PC-3 (cell line): ENCODE measurements at regions not wholly inside any gene's neighbourhood (a gene's known extent, or its start where the extent isn't known, plus 50 kb on each side); places are given as distances from the start of the nearest gene placed in this dataset.

Experiments used
- ATAC-seq: fragments of 200-7000 bp; cut with Tn5 transposase; 2 replicates; pipeline ENCODE4 v1.9.1; 2020; ENCODE audit warnings: mild to moderate bottlenecking, moderate library complexity
- BruUV-seq: library from RNA; stranded (reverse); fragments of 400-500 nt; replicated peaks from 2 replicates; lab custom pipeline; 2021; lab: Mats Ljungman, UMichigan
- CTCF ChIA-PET: fragments of 300-600 bp; sonication (Branson Sonifier 250); formaldehyde crosslinking; loops from one replicate; lab custom pipeline; 2022; ENCODE audit warnings: antibody characterized with exemption; lab: Charles Lee
- POLR2A ChIA-PET: fragments of 300-600 bp; sonication (Branson Sonifier 250); formaldehyde crosslinking; loops from one replicate; lab custom pipeline; 2022; ENCODE audit warnings: antibody characterized with exemption; ENCODE audit not compliant: unreplicated experiment; lab: Charles Lee
- DNase-seq: peaks from one replicate; pipeline ENCODE4 v3.0.0-alpha.2; 2015
- H2AFZ ChIP-seq: fragments of 300-600 bp; sonication (generic); 2 replicates; pipeline ENCODE4 v1.6.0; 2016; ENCODE audit warnings: antibody characterized with exemption, low read length
- H3F3A ChIP-seq: fragments of 300-600 bp; sonication (generic); one replicate; pipeline ENCODE4 v1.6.0; 2017; ENCODE audit warnings: antibody characterized with exemption, low read length, control low read depth, mild to moderate bottlenecking; ENCODE audit not compliant: unreplicated experiment
- H3K27ac ChIP-seq: fragments of 300-600 bp; sonication (generic); 2 replicates; pipeline ENCODE4 v1.5.1; 2016; ENCODE audit warnings: mild to moderate bottlenecking, low read length
- H3K27me3 ChIP-seq: fragments of 300-600 bp; sonication (generic); 2 replicates; pipeline ENCODE4 v1.6.1; 2016; ENCODE audit warnings: low read length, mixed read lengths
- H3K36me3 ChIP-seq: fragments of 300-600 bp; sonication (generic); 2 replicates; pipeline ENCODE4 v1.6.1; 2016; ENCODE audit warnings: low read depth, mixed run types, low read length, mixed read lengths
- H3K4me1 ChIP-seq: fragments of 300-600 bp; sonication (generic); 2 replicates; pipeline ENCODE4 v1.5.1; 2016; ENCODE audit warnings: low read length; ENCODE audit not compliant: insufficient read depth
- H3K4me2 ChIP-seq: fragments of 300-600 bp; sonication (generic); 2 replicates; pipeline ENCODE4 v1.6.0; 2016; ENCODE audit warnings: low read length
- H3K4me3 ChIP-seq: fragments of 300-600 bp; sonication (generic); 2 replicates; pipeline ENCODE4 v1.5.1; 2016; ENCODE audit warnings: mild to moderate bottlenecking, low read length, mixed read lengths
- H3K79me2 ChIP-seq: fragments of 300-600 bp; sonication (generic); 2 replicates; pipeline ENCODE4 v1.6.1; 2017; ENCODE audit warnings: low read length, mixed read lengths
- H3K9ac ChIP-seq: fragments of 300-600 bp; sonication (generic); 2 replicates; pipeline ENCODE4 v1.6.0; 2016; ENCODE audit warnings: mild to moderate bottlenecking, low read length
- H3K9me2 ChIP-seq: fragments of 300-600 bp; sonication (generic); replicated peaks from 2 replicates; pipeline ENCODE4 v1.6.1; 2016; ENCODE audit warnings: mixed run types, low read length, mixed read lengths
- H3K9me3 ChIP-seq: fragments of 300-600 bp; sonication (generic); 2 replicates; pipeline ENCODE4 v1.6.1; 2016; ENCODE audit warnings: low read length, mixed read lengths
- H4K20me1 ChIP-seq: fragments of 300-600 bp; sonication (generic); 2 replicates; pipeline ENCODE4 v1.6.1; 2016; ENCODE audit warnings: low read length, mixed read lengths
- CTCF ChIP-seq: fragments of 300-600 bp; sonication (generic); conservative IDR thresholded peaks from 2 replicates; pipeline ENCODE4 v1.5.1; 2017; ENCODE audit warnings: antibody characterized with exemption, low read depth, mild to moderate bottlenecking, low read length
- EZH2 ChIP-seq: fragments of 300-600 bp; sonication (generic); IDR thresholded peaks from one replicate; pipeline ENCODE4 v1.6.1; 2017; ENCODE audit warnings: antibody characterized with exemption, mild to moderate bottlenecking, low read length; ENCODE audit not compliant: unreplicated experiment
- EZH2phosphoT487 ChIP-seq: fragments of 300-600 bp; sonication (generic); IDR thresholded peaks from 2 replicates; pipeline ENCODE4 v1.6.1; 2018; ENCODE audit warnings: mild to moderate bottlenecking, antibody characterized with exemption, low read length, borderline replicate concordance
- intact Hi-C: fragments of 100-400 bp; cut with micrococcal nuclease; formaldehyde crosslinking; loops from 2 replicates; pipeline ENCODE4 v1.9.0; 2023

- H3K9ac ChIP-seq: no peak overlapping the region
Observed at GRCh38 chr4:29653221-29653620, 1066.9 kb upstream of the PCDH7 start.

GRCh38 chr4:29680644-29681043, 1039.5 kb upstream of the PCDH7 start:
- no peaks in the 10 kb centered on the region for H3K4me1 ChIP-seq
- H4K20me1 ChIP-seq: no peaks in the 10 kb centered on the region
- no peaks in the 10 kb centered on the region for H3K27me3 ChIP-seq
- CTCF ChIA-PET: no interaction called here
- no peaks in the 10 kb centered on the region for H3K9me3 ChIP-seq
- H3K4me3 ChIP-seq: no peak overlapping the region
- no peaks in the 10 kb centered on the region for H3K9me2 ChIP-seq
- no peaks in the 10 kb centered on the region for H3K79me2 ChIP-seq
- no peak overlapping the region for H3K27ac ChIP-seq
- no TSS peak for BruUV-seq
- ATAC-seq: no peak
- intact Hi-C loops: no loop called here
- TF ChIP-seq CTCF (no peak), EZH2 (no peak), EZH2phosphoT487 (no peak)
- DNase-seq: no peak
- POLR2A ChIA-PET: no interaction called here
- no peaks in the 10 kb centered on the region for H3F3A ChIP-seq
- no peaks in the 10 kb centered on the region for H3K36me3 ChIP-seq
- no peak overlapping the region for H3K9ac ChIP-seq
- no peak overlapping the region for H3K4me2 ChIP-seq
- H2AFZ ChIP-seq: no peak overlapping the region

More at GRCh38 chr4:29653221-29653620, 1066.9 kb upstream of the PCDH7 start:
- H3K27me3 ChIP-seq: no peaks in the 10 kb centered on the region
- H3K9me2 ChIP-seq: no peaks in the 10 kb centered on the region
- DNase-seq (no peak), ATAC-seq (no peak)
- H3K4me1 ChIP-seq: no peaks in the 10 kb centered on the region
- no peaks in the 10 kb centered on the region for H3K79me2 ChIP-seq
- H3K36me3 ChIP-seq: no peaks in the 10 kb centered on the region
- POLR2A ChIA-PET: no interaction called here
- no peak overlapping the region for H3K4me2 ChIP-seq
- H4K20me1 ChIP-seq: no peaks in the 10 kb centered on the region
- H3F3A ChIP-seq: no peaks in the 10 kb centered on the region
- no peak overlapping the region for H2AFZ ChIP-seq
- intact Hi-C loops: no loop called here
- H3K27ac ChIP-seq: no peak overlapping the region
- CTCF ChIA-PET: no interaction called here
- H3K9me3 ChIP-seq: no peaks in the 10 kb centered on the region
- TF ChIP-seq CTCF: no peak
- no peak for TF ChIP-seq EZH2
- no peak for TF ChIP-seq EZH2phosphoT487
- no peak overlapping the region for H3K4me3 ChIP-seq
- BruUV-seq: no TSS peak

- Histone ChIP-seq H3K27ac (no peak overlapping the region), H3K4me1 (peaks cover 5% of the 10 kb centered on the region), H3K79me2 (no peaks in the 10 kb centered on the region), H3F3A (no peaks in the 10 kb centered on the region), H4K20me1 (no peaks in the 10 kb centered on the region), H3K9ac (no peak overlapping the region), H3K27me3 (no peaks in the 10 kb centered on the region), H3K4me2 (no peak overlapping the region), H3K4me3 (no peak overlapping the region), H3K9me2 (no peaks in the 10 kb centered on the region), H3K9me3 (no peaks in the 10 kb centered on the region), H3K36me3 (no peaks in the 10 kb centered on the region), H2AFZ (no peak overlapping the region)
- intact Hi-C loops: no loop called here
- no peak for DNase-seq
- CTCF ChIA-PET: no interaction called here
- no peak for TF ChIP-seq EZH2phosphoT487
- TF ChIP-seq EZH2: no peak
- no TSS peak for BruUV-seq
- POLR2A ChIA-PET: no interaction called here
- no peak for ATAC-seq
Observed at GRCh38 chr4:29704059-29704458, 1016.1 kb upstream of the PCDH7 start.
